Left colon (tissue), 2 donors: ENCODE measurements at regions not wholly inside any gene's neighbourhood (a gene's known extent, or its start where the extent isn't known, plus 50 kb on each side); places are given as distances from the start of the nearest gene placed in this dataset.

Experiments
- ATAC-seq: fragments of 200-7000 bp; cut with Tn5 transposase; one replicate; pipeline ENCODE4 v1.9.1; 2020; ENCODE audit warnings: mild to moderate bottlenecking, moderate library complexity
- DNase-seq, 2 donors: peaks; one replicate each; pipeline ENCODE4 v3.0.0-alpha.2; 2020
- intact Hi-C, 2 donors: fragments of 100-400 bp; cut with DNase I in 1 of 2; cut with micrococcal nuclease in 1 of 2; formaldehyde crosslinking; loops; one replicate each; pipeline versions ENCODE4 v1.11.2 to v1.14.0; 2022; cut with DNase I, micrococcal nuclease
- donor health status: DM: no; HTN: no; CAD: no.
- donor health status: DM: yes; HTN: yes; CAD: no.

DNA sequence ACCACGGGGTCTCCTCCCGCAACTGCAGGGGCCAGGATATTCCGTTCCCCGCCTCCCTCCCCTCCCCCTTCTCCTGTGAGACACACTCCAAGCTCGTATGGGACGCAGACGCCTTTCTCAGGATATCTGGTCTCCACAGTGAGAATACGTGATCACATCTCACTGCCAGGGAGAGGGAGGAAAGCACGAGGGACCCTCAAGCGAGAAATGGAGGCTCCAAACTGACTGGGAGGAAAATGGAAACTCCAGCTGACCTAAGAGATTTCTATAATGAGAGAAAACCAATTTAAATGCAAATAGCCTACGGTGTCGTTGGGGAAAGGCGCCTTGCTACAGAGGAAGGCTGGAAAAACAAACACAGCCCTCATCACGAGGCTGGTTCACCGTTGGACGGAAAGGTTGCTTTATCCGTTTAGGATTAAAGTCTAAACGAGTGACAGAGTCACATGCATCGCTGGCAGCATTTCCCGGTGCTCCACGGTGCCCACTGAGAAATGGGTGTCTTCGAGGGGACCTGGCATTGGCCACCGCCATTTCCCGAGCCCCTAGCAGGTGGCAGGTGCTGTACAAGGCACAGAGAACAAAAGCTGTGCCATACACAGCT lies 116.9 kb upstream of the CPEB4 start:
- ATAC-seq = peak; percentile 67
- intact Hi-C loops = no loop called here
- DNase-seq = peak; percentile 58 to 63

DNA sequence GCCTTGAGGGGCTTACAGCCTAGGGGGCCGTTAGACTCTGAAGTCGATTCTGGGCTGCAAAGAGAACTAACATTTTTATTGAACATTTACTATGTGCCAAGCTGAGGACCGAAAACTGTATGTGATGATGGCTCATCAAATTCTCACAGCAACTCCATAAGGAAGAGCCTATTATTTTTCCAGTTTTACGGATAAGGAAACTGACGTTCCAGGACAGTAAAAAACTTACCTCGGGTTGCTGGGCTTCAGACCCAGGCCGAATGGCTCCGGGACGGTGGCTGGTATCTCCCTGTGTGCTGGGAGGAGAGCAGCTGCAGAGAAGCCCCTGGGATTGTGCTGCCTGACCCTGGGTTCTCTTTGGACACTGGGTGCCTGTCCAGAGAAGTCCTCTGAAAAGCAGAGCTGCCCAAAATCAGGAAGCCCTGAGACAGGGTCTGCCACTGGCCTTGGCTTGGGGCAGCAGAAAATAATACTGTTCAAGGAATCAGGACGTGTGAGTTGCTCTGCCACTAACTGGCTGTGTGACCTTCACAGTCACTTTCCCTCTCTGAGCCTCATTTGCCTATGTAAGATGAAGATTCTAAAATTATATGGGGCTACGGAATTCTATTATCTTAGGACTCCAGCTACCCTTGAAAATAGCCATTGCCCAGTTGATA lies 116.3 kb upstream of the CPEB4 start:
- intact Hi-C loops = no loop called here
- ATAC-seq (peak; percentile 56), DNase-seq (no peak)

DNA sequence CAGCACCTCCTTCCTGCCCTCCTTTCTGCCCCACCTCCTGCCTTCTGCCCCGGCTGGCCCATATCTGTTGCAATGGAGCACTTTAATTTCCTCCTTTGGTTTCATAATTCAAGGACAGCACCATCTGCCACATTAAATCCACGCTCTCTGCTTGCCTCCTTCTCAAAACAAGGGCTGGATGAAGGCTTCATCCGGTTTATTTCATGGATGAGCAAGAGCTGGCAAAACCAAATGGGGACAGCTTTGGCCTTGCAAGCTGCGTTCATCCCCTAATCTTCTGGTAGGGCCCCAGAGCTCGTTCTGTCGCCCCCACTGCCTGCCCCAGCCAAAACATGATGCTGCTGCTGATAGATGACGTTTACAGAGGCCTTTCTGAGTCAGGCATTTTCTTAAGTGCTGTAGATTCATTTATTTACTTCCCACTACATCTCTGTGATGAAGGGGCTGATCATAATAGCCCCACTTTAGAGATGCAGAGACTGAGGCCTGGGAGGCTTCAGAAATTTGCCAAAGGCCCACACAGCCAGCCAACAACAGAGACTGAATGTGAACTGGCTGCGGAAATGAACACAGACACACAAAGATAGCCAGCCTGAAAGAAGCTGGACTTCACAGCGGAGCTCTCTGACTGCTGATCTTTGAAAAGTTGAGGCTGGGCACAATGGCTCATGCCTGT lies 115.6 kb upstream of the CPEB4 start:
- intact Hi-C loops = no loop called here
- ATAC-seq = peak; percentile 65
- no peak for DNase-seq

DNA sequence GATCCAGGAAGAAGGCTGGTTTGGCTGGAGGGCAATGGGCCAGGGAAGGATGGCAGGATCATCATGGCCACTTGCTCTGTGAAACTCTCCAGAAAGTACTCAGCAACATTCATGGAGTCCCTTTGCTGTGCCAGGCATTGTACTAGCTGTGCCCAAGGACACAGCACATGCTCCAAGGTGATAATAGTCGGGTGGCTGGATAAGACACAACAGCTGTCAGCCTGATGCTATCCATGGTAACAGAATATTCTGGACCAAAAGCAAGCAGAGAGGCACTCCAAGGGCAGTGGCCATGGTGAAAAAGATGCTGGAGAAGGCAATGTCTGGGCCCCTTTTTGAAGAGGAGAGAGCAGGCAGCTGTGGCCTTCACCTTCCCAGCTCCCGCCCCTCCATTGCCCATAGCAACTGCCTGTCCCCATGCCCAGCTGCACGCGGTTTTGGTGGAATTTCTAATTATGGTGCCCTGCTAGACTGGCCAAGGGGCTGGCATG lies 113.8 kb upstream of the CPEB4 start:
- ATAC-seq (no peak), DNase-seq (no peak)
- intact Hi-C loops = no loop called here

DNA sequence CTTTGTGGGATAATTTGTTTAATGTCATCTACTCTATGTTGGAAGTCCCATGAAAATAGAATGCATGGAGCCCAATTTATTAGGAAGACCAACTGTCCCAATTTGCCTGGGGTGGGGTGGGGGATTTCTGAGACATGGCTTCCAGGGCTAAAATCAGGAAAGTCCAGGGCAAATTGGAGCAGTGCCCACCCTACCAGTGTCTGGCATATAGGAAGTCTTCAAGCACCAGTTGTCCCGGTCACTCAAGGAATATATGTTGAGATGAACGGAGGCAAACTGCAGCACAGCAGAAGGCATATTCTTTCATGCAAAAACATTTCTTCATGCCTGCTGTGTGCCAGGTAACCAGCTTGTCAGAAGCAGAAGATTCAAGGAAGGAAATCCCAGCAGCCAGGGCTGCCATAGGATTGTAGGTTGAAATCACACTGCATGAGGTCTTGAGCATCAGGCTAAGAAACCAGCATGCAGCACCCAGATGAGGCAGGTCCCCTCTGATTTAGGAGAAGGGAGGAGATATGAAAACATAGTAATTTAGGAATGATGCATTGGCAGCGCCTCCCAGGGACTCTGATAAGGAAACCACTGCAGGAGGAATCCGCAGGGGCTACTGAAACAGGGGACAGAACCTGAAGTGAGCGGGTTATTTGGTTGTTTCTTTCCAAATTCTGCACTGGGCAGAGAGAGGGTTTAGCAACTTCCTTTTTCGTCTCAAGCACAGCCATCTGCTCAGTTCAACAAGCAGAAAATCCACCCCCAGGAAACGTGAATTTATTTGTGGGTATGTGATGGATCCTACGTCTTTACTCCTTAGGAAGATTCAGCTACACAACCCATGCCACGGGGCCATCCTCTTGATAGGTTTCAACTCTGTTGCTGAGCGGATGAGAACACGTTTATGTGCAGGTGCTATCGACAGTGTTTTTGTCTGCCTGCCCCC lies 112.6 kb upstream of the CPEB4 start:
- intact Hi-C loops = no loop called here
- ATAC-seq = no peak
- DNase-seq = no peak

GRCh38 chr5:173777149-173777548 lies 111.0 kb upstream of the CPEB4 start:
- intact Hi-C loops = no loop called here
- no peak for ATAC-seq

DNA sequence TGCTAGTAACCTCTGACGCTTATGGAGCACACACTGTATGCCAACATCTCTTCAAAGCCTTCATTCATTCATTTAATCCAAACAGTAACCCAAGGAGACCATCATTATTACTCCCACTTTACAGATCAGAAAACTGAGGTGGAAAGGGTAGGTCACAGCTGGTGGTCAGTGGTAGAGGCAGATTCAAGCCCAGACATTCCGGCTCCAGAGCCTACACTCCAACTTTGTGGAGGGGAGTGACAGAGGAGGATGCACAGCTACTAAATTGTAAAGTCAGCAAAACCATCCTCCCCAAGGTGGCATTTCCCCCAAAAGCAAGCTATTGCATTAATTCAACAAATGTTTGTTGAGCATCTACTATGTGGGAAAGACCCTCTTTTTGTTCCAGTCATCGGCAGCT lies 110.5 kb upstream of the CPEB4 start:
- DNase-seq (no peak), ATAC-seq (no peak)
- intact Hi-C loops = no loop called here

More at GRCh38 chr5:173777149-173777548, 111.0 kb upstream of the CPEB4 start:
- no peak for DNase-seq

DNA sequence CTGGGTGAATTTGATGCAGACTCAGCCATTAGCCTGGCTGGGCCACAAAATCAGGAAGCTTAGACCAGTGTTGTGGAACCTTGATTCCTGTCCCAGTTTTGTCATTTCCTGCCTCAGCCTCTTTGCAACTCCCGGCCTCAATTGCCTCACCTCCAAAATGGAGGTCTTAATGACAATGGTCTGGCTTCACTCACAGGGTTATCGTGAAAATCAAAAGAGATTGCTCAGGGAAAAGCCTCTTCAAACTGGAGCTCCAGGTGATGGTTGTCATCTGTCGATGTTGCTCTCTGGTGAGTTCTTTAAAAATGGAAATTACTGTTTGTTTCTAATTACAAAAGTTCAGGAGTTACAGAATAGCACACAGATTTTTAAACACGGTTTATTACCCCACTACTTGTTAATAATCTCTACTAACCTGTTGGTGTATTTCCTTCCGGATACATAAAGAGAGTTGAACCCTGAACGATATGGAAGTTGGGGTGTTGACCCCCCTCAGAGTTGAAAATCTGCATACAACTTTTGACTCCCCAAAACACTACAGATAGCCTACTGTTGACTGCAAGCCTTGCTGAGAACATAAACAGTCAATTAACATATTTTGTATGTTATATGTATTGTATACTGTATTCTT lies 109.9 kb upstream of the CPEB4 start:
- ATAC-seq (peak; percentile 11), DNase-seq (no peak)
- intact Hi-C loops = no loop called here

- DNase-seq (no peak), ATAC-seq (peak; percentile 96)
- intact Hi-C loops = no loop called here
These were observed 109.3 kb upstream of the CPEB4 start for GRCh38 chr5:173778784-173779304.

DNA sequence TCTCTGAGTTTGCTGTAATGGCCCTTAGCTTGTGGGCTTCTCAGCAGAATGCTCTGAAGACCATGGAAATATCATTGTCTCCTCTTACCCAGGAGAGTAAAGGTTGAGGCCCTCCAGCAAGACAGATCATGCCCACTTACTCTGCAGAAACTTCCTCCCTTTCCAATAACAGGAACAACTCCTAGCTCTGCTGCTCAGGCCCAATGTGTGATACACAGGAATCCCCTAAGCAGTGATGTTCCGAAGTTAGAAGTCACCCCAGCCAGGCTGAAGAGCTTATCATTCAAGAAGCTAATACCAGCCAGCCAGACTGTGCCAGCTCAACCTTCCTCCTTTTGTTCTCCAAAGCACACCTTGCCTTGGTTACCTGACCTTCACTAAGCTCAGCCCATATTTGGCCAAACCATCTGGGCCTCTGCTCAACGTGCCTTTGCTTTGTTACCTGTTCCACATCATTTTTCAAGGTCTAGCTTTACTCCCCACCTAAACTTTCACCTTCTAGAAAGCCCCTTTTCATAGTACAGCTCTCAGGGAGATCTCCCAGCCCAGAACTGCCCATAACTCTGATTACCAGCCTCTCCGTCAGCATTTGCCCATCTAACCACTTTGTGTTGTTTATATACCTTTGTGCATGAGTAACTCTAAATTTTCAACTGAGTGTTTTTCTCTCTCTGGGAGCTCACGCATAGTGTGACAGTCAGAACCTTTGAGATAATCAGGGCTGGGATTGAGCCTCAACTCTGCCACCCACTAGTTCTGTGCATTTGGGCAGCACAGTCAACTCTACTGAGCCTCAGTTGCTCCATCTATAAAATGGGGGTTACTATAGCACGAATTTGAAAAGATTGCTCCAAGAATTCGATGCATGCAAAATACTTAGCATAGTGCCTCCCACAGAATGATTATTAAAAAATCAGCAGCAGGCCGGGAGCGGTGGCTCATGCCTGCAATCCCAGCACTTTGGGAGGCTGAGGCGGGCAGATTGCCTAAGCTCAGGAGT lies 107.6 kb upstream of the CPEB4 start:
- DNase-seq (no peak), ATAC-seq (no peak)

DNA sequence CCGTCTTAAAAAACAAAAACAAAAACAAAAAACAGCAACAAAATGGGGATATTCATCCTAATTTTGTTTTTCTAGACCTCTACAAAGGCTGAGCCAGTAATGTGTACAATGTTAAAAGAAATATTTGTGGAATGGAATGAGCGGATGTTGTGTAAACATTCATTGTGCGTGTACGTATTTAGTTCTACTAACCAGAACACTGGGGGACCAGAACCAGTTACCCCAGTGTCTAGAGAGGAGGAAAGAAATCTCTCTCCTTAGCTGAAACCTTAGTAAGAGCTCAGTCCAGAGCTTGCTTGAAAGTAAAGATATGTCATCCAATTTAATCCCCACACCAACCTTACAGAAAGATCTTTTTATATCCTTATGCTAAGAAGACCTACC lies 106.7 kb upstream of the CPEB4 start:
- DNase-seq = no peak
- intact Hi-C loops = no loop called here
- no peak for ATAC-seq

More for the DNA sequence above, 107.6 kb upstream of the CPEB4 start:
- intact Hi-C loops = no loop called here

DNA sequence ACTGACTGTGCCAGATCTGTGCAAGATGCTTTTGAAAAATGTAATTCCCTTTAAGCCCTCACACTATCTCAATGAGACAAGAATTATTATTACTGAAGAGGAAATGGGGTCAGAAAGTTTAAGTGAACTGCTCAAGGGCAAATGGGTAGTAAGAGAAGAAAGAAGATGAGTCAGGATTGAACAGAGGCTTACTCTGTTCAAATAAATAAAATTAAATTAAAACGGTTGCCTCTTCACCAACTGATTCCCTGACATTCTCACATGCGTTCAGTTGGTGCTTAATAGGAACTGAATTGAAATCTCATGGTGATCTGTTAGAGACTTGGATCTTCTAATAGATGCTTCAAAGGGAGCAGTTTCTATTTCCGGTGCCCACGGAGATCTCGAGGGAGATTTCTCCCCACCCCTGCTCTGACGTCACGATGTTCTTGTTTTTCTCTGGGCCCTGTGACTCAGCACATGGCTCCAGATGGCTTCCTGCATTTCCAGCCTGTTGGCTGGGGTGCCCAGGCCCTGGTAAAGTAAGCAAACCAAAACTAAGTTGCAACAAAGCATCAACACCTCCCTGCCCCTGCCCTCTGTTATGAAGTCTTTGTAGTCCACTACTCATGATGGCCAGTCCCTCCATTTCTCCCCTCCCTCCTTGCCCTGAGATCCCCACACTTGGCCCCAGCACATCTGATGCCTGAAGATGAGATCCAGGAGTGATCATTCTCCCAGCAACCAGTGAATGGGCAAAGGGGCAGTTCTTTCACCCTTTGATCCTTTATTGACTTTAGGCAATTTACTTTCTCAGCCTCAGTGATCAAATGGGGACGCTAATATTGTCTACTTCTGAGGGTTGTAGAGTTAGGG lies 106.1 kb upstream of the CPEB4 start:
- DNase-seq (peak; percentile 65 to 75), ATAC-seq (no peak)
- intact Hi-C loops = no loop called here

- intact Hi-C loops = no loop called here
- no peak for DNase-seq
- ATAC-seq = no peak
These were observed 105.5 kb upstream of the CPEB4 start for GRCh38 chr5:173782671-173783101.

GRCh38 chr5:173783371-173783770 lies 104.8 kb upstream of the CPEB4 start:
- DNase-seq (no peak), ATAC-seq (no peak)
- intact Hi-C loops = no loop called here

DNA sequence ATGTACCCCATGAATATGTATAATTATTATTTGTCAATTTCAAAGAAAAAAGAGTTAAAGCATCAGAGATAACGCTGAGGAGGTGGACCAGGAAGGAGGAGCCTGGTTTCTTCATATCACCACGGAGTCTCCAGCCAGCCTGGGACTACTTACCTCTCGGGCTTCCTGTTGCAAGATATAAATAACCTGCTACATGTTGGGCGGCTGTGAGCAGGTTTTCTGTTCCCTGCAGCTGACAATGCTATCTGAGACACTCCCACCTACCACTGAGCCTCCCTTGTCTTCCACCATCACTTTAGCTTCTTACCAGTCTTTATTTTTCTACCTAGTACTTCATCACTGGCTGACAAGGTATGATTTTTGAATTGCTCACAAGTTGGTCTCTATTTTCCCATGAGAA lies 102.7 kb upstream of the CPEB4 start:
- no peak for ATAC-seq
- intact Hi-C loops = no loop called here
- DNase-seq = no peak

GRCh38 chr5:173785866-173786265 lies 102.3 kb upstream of the CPEB4 start:
- intact Hi-C loops = no loop called here
- no peak for ATAC-seq
- DNase-seq = no peak
